Osteoblast (primary cell): ENCODE measurements at regions not wholly inside any gene's neighbourhood (a gene's known extent, or its start where the extent isn't known, plus 50 kb on each side); places are given as distances from the start of the nearest gene placed in this dataset.

Source experiments
- DNase-seq: peaks from one replicate; pipeline ENCODE4 v3.0.0; 2011; ENCODE audit warnings: low spot score, mixed read lengths; ENCODE audit not compliant: insufficient read length; ENCODE audit errors: missing footprints
- H2AFZ ChIP-seq: 2 replicates; pipeline ENCODE4 v1.6.0; 2011; ENCODE audit warnings: mild to moderate bottlenecking, low read length
- H3K27ac ChIP-seq: 2 replicates; pipeline ENCODE4 v1.5.1; 2011; ENCODE audit warnings: mild to moderate bottlenecking, low read depth, low read length, moderate library complexity
- H3K27me3 ChIP-seq: 2 replicates; pipeline ENCODE4 v1.6.0; 2012; ENCODE audit warnings: mild to moderate bottlenecking, control low read depth, inconsistent platforms, low read length, moderate library complexity; ENCODE audit not compliant: insufficient read depth
- H3K36me3 ChIP-seq: 2 replicates; pipeline ENCODE4 v1.5.1; 2011; ENCODE audit warnings: mild to moderate bottlenecking, low read length, control low read depth, moderate library complexity; ENCODE audit not compliant: insufficient read depth
- H3K4me1 ChIP-seq: 2 replicates; pipeline ENCODE4 v1.5.1; 2011; ENCODE audit warnings: mild to moderate bottlenecking, low read length, control low read depth, moderate library complexity; ENCODE audit not compliant: insufficient read depth
- H3K4me2 ChIP-seq: 2 replicates; pipeline ENCODE4 v1.6.0; 2011; ENCODE audit warnings: mild to moderate bottlenecking, low read length; ENCODE audit not compliant: insufficient read depth
- H3K4me3 ChIP-seq: fragments of 200-600 bp; sonication (generic); 3 replicates; pipeline ENCODE4 v1.5.1; 2012; ENCODE audit warnings: mild to moderate bottlenecking, low read length, inconsistent platforms; ENCODE audit not compliant: insufficient read depth
- H3K79me2 ChIP-seq: 2 replicates; pipeline ENCODE4 v1.6.0; 2012; ENCODE audit warnings: mild to moderate bottlenecking, low read length, control low read depth, inconsistent platforms; ENCODE audit not compliant: insufficient read depth
- H3K9me3 ChIP-seq: 2 replicates; pipeline ENCODE4 v1.5.1; 2011; ENCODE audit warnings: low read depth, low read length, control low read depth
- H4K20me1 ChIP-seq: 2 replicates; pipeline ENCODE4 v1.6.0; 2012; ENCODE audit warnings: mild to moderate bottlenecking, low read length, control low read depth; ENCODE audit not compliant: insufficient read depth
- CTCF ChIP-seq: IDR thresholded peaks from 2 replicates; pipeline ENCODE4 v1.5.1; 2011; ENCODE audit warnings: mild to moderate bottlenecking, low read depth, low read length, moderate library complexity; ENCODE audit errors: extremely low read depth

GRCh38 chr9:29297592-29297991 lies 1724.3 kb upstream of the C9orf72 start:
- Histone ChIP-seq H4K20me1 (no peaks in the 10 kb centered on the region), H2AFZ (no peak overlapping the region), H3K4me1 (no peaks in the 10 kb centered on the region), H3K27me3 (no peaks in the 10 kb centered on the region), H3K27ac (no peak overlapping the region), H3K9me3 (no peaks in the 10 kb centered on the region), H3K4me2 (no peak overlapping the region), H3K36me3 (no peaks in the 10 kb centered on the region), H3K79me2 (no peaks in the 10 kb centered on the region), H3K4me3 (no peak overlapping the region)
- TF ChIP-seq CTCF: no peak
- no peak for DNase-seq

GRCh38 chr9:29311221-29311620 lies 1737.9 kb upstream of the C9orf72 start:
- Histone ChIP-seq H3K27ac (no peak overlapping the region), H3K4me1 (no peaks in the 10 kb centered on the region), H4K20me1 (no peaks in the 10 kb centered on the region), H3K4me3 (no peak overlapping the region), H3K36me3 (no peaks in the 10 kb centered on the region), H2AFZ (no peak overlapping the region), H3K27me3 (no peaks in the 10 kb centered on the region), H3K9me3 (no peaks in the 10 kb centered on the region), H3K4me2 (no peak overlapping the region), H3K79me2 (no peaks in the 10 kb centered on the region)
- TF ChIP-seq CTCF: no peak
- peak; percentile 68 for DNase-seq

- H3K27ac ChIP-seq: no peak overlapping the region
- H3K4me2 ChIP-seq: no peak overlapping the region
- H3K9me3 ChIP-seq: no peaks in the 10 kb centered on the region
- H3K36me3 ChIP-seq: no peaks in the 10 kb centered on the region
- no peaks in the 10 kb centered on the region for H3K79me2 ChIP-seq
- no peaks in the 10 kb centered on the region for H3K27me3 ChIP-seq
- TF ChIP-seq CTCF: no peak
- no peaks in the 10 kb centered on the region for H4K20me1 ChIP-seq
- H2AFZ ChIP-seq: no peak overlapping the region
- no peak for DNase-seq
- H3K4me3 ChIP-seq: no peak overlapping the region
- H3K4me1 ChIP-seq: no peaks in the 10 kb centered on the region
Observed at GRCh38 chr9:29312327-29312726, 1739.0 kb upstream of the C9orf72 start.

GRCh38 chr9:29319736-29320513 lies 1746.6 kb upstream of the C9orf72 start:
- DNase-seq: peak; percentile 1

More at GRCh38 chr9:29319736-29320513, 1746.6 kb upstream of the C9orf72 start:
- H3K9me3 ChIP-seq: no peaks in the 10 kb centered on the region
- no peaks in the 10 kb centered on the region for H3K79me2 ChIP-seq
- H4K20me1 ChIP-seq: no peaks in the 10 kb centered on the region
- no peak overlapping the region for H3K4me2 ChIP-seq
- H3K4me1 ChIP-seq: no peaks in the 10 kb centered on the region
- H3K27ac ChIP-seq: no peak overlapping the region
- TF ChIP-seq CTCF: no peak
- H3K4me3 ChIP-seq: no peak overlapping the region
- no peaks in the 10 kb centered on the region for H3K36me3 ChIP-seq
- H3K27me3 ChIP-seq: no peaks in the 10 kb centered on the region
- H2AFZ ChIP-seq: peak overlapping the region; percentile 11
